GM19023 (cell line): ENCODE measurements at regions not wholly inside any gene's neighbourhood (a gene's known extent, or its start where the extent isn't known, plus 50 kb on each side); places are given as distances from the start of the nearest gene placed in this dataset.
"Not testable (repeated sequence)": the region's sequence is repeated elsewhere in the genome, so short reads cannot be mapped to it uniquely, and the experiment has no call there.

Source experiments
- ATAC-seq: cut with Tn5 transposase; IDR thresholded peaks from one replicate; pipeline ENCODE4 v1.9.1; 2021; ENCODE audit warnings: mild to moderate bottlenecking, moderate library complexity; ENCODE audit not compliant: unreplicated experiment

- peak; percentile 96 for ATAC-seq
Observed at GRCh38 chr15:60255390-60255789, 142.4 kb downstream of the ANXA2 start.

- no peak for ATAC-seq
Observed at GRCh38 chr15:60257591-60258159, 140.1 kb downstream of the ANXA2 start.

- no peak for ATAC-seq
Observed at GRCh38 chr15:60259469-60259868, 138.3 kb downstream of the ANXA2 start.

GRCh38 chr15:60264088-60264487, 133.7 kb downstream of the ANXA2 start:
- ATAC-seq, result no peak

DNA sequence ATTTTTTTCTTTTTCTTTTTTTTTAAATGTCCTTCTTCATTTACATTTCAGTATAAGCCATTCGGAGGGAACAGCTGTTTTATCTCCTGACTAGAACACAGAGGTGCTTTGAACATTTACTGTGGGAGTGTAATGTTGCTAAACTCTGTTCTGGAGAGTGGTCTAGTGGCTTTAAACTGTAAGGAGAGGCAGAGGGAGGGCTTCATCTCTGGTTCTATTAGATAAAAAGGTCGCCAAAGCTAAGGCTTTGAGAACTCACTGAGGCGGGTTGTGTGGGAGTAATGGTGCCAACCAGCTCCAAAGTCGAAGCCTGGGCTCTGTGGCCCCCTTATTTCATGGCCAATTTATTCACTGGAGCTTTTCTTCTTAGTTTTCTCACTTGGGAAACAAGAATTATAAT, 133.2 kb downstream of the ANXA2 start:
- ATAC-seq, result no peak

GRCh38 chr15:60265057-60265456, 132.7 kb downstream of the ANXA2 start:
- no peak for ATAC-seq

DNA sequence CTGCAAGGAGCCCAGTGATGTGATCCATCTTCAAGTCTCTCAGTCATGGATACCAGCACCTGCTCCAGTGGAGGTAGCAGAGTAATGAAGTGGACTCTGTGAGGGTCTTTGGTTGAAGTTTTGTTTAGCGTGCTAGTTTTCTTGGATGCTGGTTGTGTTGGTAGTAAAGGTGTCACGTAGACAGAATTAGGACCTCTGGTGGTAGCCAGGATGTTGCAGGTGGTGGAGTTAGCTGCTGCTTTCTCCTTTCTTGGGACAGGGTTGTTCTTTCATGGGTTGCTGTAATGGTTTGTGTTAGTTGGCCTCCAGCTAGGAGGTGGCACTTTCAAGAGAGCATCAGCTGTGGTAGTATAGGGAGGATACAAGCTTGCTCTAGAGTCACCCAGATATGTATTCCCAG, 125.2 kb downstream of the ANXA2 start:
- no peak for ATAC-seq

- ATAC-seq, result no peak
Observed at GRCh38 chr15:60275624-60276023, 122.2 kb downstream of the ANXA2 start.

- no peak for ATAC-seq
Observed at GRCh38 chr15:60278879-60279278, 118.9 kb downstream of the ANXA2 start.

DNA sequence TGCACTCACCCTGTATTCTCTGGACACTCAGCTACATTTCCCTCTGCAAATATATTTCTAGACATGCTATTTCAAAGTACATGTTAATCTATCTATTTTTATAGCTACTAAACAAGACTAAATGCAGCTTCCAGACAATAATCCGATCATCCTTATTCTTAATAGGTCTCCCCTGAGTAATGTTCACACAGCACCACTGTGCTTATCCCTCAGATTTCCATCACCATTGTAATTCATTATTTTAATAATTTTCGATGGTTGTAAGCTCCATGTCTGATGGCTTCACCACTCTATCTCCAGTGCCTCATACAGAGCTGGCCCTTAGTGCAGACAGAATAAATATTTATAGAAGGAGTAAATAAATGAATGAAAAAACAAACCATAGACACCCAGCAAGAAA, 117.5 kb downstream of the ANXA2 start:
- ATAC-seq, result no peak

- no peak for ATAC-seq
Observed at GRCh38 chr15:60283936-60284335, 113.8 kb downstream of the ANXA2 start.

DNA sequence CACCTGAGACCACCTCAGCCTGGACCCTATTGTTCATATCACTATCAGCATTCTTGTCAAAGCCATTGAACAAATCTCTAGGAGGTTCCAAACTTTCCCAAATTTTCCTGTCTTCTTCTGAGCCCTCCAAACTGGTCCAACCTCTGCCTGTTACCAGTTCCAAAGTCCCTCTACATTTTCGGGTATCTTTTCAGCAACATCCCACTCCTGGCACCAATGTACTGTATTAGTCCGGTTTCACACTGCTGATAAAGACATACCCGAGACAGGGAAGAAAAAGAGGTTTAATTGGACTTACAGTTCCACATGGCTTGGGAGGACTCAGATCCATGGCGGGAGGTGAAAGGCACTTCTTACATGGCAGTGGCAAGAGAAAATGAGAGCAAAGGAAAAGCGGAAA, 101.9 kb downstream of the ANXA2 start:
- not testable (repeated sequence) for ATAC-seq

- ATAC-seq, result no peak
Observed at GRCh38 chr15:60297047-60297446, 100.7 kb downstream of the ANXA2 start.
